ENCODE measurements at regions not wholly inside any gene's neighbourhood (a gene's known extent, or its start where the extent isn't known, plus 50 kb on each side); places are given as distances from the start of the nearest gene placed in this dataset.

DNA sequence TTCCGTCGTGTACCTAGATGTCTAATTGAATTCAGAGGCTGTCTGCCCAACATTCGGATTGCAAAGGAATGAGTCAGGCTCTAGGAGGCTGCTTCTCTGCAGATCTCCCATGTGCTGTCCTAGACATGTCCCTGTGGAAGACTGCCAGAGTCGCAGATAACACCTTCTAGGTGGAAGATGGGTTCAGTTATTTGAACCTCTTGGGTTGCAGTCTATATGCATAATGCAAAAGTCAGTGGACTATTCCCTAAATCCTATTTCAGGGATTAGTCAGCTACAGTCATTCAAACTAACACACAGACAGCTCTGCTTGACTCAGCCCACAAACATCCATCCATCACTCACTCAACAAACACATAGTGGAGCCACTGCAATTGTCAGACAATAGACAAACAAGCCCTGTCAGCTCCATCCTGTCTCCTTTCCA, 300.0 kb upstream of the CTNNB1 start:
- TF ChIP-seq EZH2 (IDR thresholded peaks at IDR 0.05) (no peak), POLR2AphosphoS5 (IDR thresholded peaks at IDR 0.05; ENCODE audit: borderline replicate concordance, low read depth, low read length) (no peak), FOXP2 (optimal IDR thresholded peaks at IDR 0.05; ENCODE audit: control extremely low read depth, extremely low read length, insufficient read depth) (no peak)

Measured in SK-N-MC (cell line).